Skeletal muscle cell (primary cell): ENCODE measurements at regions not wholly inside any gene's neighbourhood (a gene's known extent, or its start where the extent isn't known, plus 50 kb on each side); places are given as distances from the start of the nearest gene placed in this dataset.

Experiments used
- DNase-seq: peaks from one replicate; pipeline ENCODE4 v3.0.0-alpha.2; 2010; ENCODE audit warnings: low read depth
- H3K4me3 ChIP-seq: 2 replicates; pipeline ENCODE4 v1.5.1; 2011; ENCODE audit warnings: low read depth, mild to moderate bottlenecking, control low read depth, low read length, moderate library complexity

DNA sequence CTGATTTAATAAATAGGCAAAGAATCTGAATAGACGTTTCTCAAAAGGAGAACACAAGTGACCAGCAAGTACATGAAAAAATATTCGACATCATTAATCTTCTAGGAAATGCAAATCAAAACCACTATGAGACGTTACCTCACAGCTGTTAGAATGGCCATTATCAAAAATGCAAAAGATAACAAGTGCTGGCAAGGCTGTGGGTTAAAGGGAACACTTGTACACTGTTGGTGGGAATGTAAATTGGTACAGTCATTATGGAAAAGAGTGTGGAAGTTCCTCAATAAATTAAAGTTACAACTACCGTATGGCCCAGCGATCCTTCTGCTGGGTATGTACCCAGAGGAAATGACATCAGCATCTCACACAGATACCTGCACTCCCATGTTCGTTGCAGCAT, 253.9 kb upstream of the BMP2 start:
- DNase-seq: no peak
- no peak overlapping the region for H3K4me3 ChIP-seq

GRCh38 chr20:6509374-6509773, 258.1 kb upstream of the BMP2 start:
- no peak for DNase-seq
- no peak overlapping the region for H3K4me3 ChIP-seq

- no peak for DNase-seq
- H3K4me3 ChIP-seq: no peak overlapping the region
These were observed 260.6 kb upstream of the BMP2 start for GRCh38 chr20:6506906-6507305.

GRCh38 chr20:6504826-6505225, 262.7 kb upstream of the BMP2 start:
- no peak overlapping the region for H3K4me3 ChIP-seq
- DNase-seq: no peak

GRCh38 chr20:6504179-6504578, 263.3 kb upstream of the BMP2 start:
- DNase-seq: no peak
- H3K4me3 ChIP-seq: no peak overlapping the region

DNA sequence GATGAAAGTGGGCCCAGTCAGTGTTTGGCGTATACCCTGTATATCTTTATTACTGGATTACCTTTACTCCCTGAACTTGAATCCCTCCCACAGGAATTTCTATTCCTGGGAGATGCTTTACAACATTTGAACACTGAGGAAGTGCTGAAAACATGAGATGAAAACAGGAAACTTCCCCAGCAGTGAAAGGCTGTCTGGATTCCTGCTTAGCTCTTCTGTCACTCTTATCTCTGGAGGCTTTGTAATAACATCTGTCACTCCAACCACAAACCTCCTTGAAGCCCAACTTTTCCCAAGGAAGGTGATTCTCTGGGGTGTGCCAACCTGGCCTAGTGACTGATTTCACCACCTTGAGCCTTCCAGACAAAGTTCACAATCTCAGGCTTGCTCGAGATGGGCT, 264.5 kb upstream of the BMP2 start:
- DNase-seq: no peak
- H3K4me3 ChIP-seq: no peak overlapping the region

GRCh38 chr20:6502219-6502618, 265.3 kb upstream of the BMP2 start:
- DNase-seq: no peak

GRCh38 chr20:6501061-6501460, 266.4 kb upstream of the BMP2 start:
- peak; percentile 75 for DNase-seq
- no peak overlapping the region for H3K4me3 ChIP-seq

More at GRCh38 chr20:6502219-6502618, 265.3 kb upstream of the BMP2 start:
- no peak overlapping the region for H3K4me3 ChIP-seq

- no peak overlapping the region for H3K4me3 ChIP-seq
- no peak for DNase-seq
These were observed 267.9 kb upstream of the BMP2 start for GRCh38 chr20:6499566-6499965.

DNA sequence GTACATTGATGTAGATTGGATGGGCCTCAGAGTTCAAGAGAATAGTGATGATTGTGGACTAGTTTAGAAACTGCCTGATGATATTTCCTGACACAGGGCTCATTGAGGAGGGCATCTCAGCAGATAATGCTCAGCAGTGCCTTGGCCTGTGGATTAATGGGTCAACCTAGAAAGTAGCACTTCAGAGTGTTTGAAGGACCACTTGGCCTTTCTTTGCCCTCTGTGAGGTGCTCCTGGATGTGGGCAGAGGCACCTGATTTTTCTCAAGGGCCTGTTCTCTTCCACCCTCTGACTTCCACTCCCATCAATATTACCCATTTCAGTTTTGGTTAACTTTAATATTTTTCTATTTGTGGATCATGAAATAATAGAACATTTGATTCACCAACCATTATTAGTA, 270.6 kb upstream of the BMP2 start:
- DNase-seq: no peak
- no peak overlapping the region for H3K4me3 ChIP-seq

GRCh38 chr20:6495907-6496306, 271.6 kb upstream of the BMP2 start:
- no peak for DNase-seq
- H3K4me3 ChIP-seq: no peak overlapping the region

GRCh38 chr20:6492271-6493055, 275.0 kb upstream of the BMP2 start:
- DNase-seq: no peak
- no peak overlapping the region for H3K4me3 ChIP-seq

- no peak overlapping the region for H3K4me3 ChIP-seq
- DNase-seq: no peak
These were observed 276.6 kb upstream of the BMP2 start for GRCh38 chr20:6490849-6491248.

DNA sequence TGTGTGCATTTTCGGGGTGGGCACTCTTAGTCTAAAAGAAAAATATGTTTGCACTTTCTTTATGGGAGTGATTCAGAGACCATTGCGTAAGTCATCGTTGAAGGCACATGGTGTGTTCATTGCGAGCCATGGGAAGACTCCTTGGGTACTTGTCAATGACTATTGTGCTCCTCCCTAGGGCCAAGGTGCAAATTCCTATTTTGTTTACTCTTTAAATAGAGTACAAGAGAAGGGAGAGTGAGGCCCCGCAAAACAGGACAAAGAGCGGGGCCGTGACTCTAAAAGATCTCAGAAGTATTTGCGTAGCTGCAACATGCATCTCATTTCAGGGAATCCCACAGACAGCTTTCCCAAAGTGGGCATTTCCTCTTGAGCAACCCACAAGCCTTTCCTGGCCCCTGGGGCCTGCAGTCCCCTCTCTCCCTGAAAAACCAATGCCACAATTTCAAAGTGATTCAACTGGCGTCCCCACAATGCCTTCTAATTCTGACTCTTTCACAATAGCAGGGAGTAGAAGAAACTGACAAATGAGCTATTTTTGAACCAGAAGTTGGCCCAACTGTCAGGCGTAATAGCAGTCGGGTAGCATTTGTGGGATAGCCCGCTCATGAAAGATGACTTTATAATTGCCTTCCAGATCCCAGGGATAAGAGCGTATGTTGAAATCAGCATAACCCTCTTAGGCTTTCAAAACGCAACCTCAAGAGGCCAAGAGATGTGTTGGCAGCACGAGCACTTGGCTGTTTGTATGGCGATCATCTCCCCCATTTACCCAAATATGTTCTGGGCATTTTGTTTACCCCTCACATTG, 277.9 kb upstream of the BMP2 start:
- no peak for DNase-seq
- H3K4me3 ChIP-seq: no peak overlapping the region

- H3K4me3 ChIP-seq: no peak overlapping the region
- no peak for DNase-seq
These were observed 282.1 kb upstream of the BMP2 start for GRCh38 chr20:6485351-6485750.

GRCh38 chr20:6483727-6484126, 283.8 kb upstream of the BMP2 start:
- DNase-seq: no peak
- no peak overlapping the region for H3K4me3 ChIP-seq

GRCh38 chr20:6482486-6482885, 285.0 kb upstream of the BMP2 start:
- no peak for DNase-seq
- H3K4me3 ChIP-seq: no peak overlapping the region

GRCh38 chr20:6480328-6481200, 286.9 kb upstream of the BMP2 start:
- no peak for DNase-seq
- H3K4me3 ChIP-seq: no peak overlapping the region

- peak; percentile 62 for DNase-seq
- H3K4me3 ChIP-seq: no peak overlapping the region
These were observed 294.3 kb upstream of the BMP2 start for GRCh38 chr20:6473197-6473596.

GRCh38 chr20:6471871-6472270, 295.6 kb upstream of the BMP2 start:
- H3K4me3 ChIP-seq: no peak overlapping the region
- DNase-seq: no peak
